ENCODE measurements at regions not wholly inside any gene's neighbourhood (a gene's known extent, or its start where the extent isn't known, plus 50 kb on each side); places are given as distances from the start of the nearest gene placed in this dataset.
"Not testable (repeated sequence)": the region's sequence is repeated elsewhere in the genome, so short reads cannot be mapped to it uniquely, and the experiment has no call there.

- Histone ChIP-seq H3K9me3 (no peaks in the 10 kb centered on the region), H3K4me1 (peaks cover 5% of the 10 kb centered on the region), H3K4me3 (ENCODE audit: low read depth, low read length) (no peak overlapping the region), H3K36me3 (no peaks in the 10 kb centered on the region), H3K27me3 (no peaks in the 10 kb centered on the region)
- TF ChIP-seq CTCF (IDR thresholded peaks at IDR 0.05; ENCODE audit: low read depth, low read length): peak; percentile 54
- DNase-seq: no peak
Observed at GRCh38 chr5:163569284-163569683, 63.9 kb downstream of the MAT2B start.

DNA sequence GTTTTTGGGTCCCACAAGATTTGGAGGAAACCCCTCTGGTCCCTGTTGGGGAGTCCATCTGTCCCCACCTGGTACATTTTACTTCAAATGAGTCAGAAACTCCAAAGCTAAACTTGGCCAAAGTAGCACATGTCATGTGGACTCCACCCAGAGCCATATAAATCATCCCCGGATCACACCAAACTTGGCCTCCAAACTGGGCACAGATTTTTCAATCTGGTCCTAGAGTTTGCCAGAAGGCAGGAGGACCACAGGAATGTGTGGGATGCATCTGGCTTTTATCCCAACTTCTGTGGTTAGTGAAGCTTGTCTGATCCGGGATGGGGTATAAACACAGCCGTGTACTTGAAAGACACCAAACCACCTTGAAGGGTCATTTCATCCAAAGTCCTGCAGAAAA, 66.3 kb downstream of the MAT2B start:
- TF ChIP-seq CTCF (IDR thresholded peaks at IDR 0.05; ENCODE audit: low read depth, low read length): no peak
- H3K27me3 ChIP-seq: no peaks in the 10 kb centered on the region
- DNase-seq: peak; percentile 15
- no peaks in the 10 kb centered on the region for H3K9me3 ChIP-seq
- no peaks in the 10 kb centered on the region for H3K36me3 ChIP-seq
- no peak overlapping the region for H3K4me3 ChIP-seq (ENCODE audit: low read depth, low read length)
- H3K4me1 ChIP-seq: no peaks in the 10 kb centered on the region; the same call in none of the 2 replicates

DNA sequence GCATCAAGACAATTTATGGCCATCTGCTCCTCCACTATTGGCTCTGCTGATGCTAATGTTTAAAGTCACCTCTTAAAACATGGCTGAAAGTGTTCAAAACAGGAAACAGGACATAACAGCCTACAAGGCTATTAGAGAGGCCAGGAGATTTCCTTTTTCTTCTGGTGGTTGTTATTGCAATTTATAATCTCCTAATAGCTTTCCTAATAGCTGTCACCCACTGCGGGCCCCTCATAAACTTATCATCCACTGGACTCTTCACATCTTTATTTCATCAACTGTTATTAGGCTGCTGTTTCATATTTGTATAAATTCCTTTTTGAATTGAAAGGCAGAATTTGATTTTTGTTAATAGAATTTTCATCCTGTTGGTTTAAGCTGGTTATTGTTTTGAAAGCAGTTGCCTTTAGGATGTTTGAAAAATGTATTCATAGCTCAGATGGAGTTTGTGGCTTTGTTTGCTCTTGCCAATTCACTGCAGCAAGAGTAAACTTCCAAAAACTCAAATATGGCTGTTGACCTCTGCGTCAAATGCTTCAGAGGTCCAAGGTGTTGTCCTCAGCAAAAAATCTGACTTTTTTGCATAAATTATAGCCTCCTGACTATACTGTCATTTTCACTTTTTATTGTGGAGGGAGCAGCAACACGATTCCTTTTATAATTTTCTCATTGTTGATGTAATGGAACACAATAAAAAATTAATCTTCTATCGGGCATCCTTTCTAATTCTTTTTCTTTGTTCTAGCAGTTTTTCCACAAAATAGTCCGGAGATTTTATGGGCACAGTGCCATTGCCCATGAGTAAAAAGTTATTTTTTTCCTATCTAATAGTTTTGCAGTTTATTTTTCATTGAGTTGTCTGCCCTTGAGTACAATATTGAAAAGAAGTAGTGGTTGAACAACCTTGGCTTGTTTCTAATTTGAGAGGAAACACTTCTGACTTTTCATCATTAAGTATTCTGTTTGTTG, 69.3 kb downstream of the MAT2B start:
- DNase-seq: no peak
- no peaks in the 10 kb centered on the region; the same call in none of the 2 replicates for H3K4me1 ChIP-seq
- H3K36me3 ChIP-seq: no peaks in the 10 kb centered on the region
- H3K27me3 ChIP-seq: no peaks in the 10 kb centered on the region
- no peaks in the 10 kb centered on the region for H3K9me3 ChIP-seq
- TF ChIP-seq CTCF (IDR thresholded peaks at IDR 0.05; ENCODE audit: low read depth, low read length): no peak
- H3K4me3 ChIP-seq (ENCODE audit: low read depth, low read length): no peak overlapping the region

DNA sequence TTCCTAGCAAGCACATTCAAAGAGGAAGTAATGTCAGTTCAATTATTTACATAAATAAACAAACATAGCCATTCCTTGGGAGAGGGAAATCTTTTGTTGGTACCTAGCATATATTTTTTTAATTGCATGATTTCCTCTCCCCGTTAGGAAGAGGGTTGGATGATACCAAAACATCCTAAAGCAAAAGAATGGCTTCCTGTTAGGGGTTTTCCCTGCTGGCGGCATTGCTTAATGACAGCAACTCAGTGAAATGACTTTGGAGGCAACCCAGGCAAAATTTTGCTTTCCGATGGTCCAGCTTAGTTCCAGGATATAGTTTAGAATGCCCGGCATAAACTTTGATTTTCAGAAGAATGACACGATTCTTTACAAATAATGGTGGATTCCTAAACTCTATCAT, 73.2 kb downstream of the MAT2B start:
- no peaks in the 10 kb centered on the region; the same call in 1 of the 2 replicates for H3K4me1 ChIP-seq
- TF ChIP-seq CTCF (IDR thresholded peaks at IDR 0.05; ENCODE audit: low read depth, low read length): no peak
- H3K4me3 ChIP-seq (ENCODE audit: low read depth, low read length): no peak overlapping the region
- no peak for DNase-seq
- H3K9me3 ChIP-seq: no peaks in the 10 kb centered on the region
- no peaks in the 10 kb centered on the region for H3K36me3 ChIP-seq
- no peaks in the 10 kb centered on the region for H3K27me3 ChIP-seq

- no peak for DNase-seq
- Histone ChIP-seq H3K9me3 (no peaks in the 10 kb centered on the region), H3K36me3 (no peaks in the 10 kb centered on the region), H3K4me3 (ENCODE audit: low read depth, low read length) (no peak overlapping the region), H3K27me3 (no peaks in the 10 kb centered on the region), H3K4me1 (no peaks in the 10 kb centered on the region)
- no peak for TF ChIP-seq CTCF (IDR thresholded peaks at IDR 0.05; ENCODE audit: low read depth, low read length)
Observed at GRCh38 chr5:163579729-163580128, 74.3 kb downstream of the MAT2B start.

DNA sequence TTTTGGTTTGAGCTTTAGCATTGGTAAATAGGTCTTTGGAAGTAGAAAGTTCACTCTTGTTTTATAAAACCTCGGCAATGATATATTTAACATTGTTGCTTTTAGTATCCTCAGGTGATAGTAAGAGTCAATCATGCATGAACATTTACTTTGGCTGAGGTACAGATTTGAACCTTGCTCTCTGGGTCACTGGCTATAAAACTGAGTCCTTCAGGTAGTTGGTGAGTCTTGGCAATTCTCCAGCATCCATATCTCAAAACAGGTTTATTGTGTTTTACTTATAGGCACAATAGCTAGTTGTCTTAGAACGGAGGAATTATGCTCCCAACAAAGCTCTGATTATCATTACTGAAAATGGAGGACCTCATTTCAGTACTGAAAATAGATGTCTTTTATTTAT, 75.1 kb downstream of the MAT2B start:
- Histone ChIP-seq H3K27me3 (no peaks in the 10 kb centered on the region), H3K36me3 (no peaks in the 10 kb centered on the region), H3K9me3 (no peaks in the 10 kb centered on the region), H3K4me1 (no peaks in the 10 kb centered on the region), H3K4me3 (ENCODE audit: low read depth, low read length) (no peak overlapping the region)
- TF ChIP-seq CTCF (IDR thresholded peaks at IDR 0.05; ENCODE audit: low read depth, low read length): no peak
- DNase-seq: no peak

DNA sequence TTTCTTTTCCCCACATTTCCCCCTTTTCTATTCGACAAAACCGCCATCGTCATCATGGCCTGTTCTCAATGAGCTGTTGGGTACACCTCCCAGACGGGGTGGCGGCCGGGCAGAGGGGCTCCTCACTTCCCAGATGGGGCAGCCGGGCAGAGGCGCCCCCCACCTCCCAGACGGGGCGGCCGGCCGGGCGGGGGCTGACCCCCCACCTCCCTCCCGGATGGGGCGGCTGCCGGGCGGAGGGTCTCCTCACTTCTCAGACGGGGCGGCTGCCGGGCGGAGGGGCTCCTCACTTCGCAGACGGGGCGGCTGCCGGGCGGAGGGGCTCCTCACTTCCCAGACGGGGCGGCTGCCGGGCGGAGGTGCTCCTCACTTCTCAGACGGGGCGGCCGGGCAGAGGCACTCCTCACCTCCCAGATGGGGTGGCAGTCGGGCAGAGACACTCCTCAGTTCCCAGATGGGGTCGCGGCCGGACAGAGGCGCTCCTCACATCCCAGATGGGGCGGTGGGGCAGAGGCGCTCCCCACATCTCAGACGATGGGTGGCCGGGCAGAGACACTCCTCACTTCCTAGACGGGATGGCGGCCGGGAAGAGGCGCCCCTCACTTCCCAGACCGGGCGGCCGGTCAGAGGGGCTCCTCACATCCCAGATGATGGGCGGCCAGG, 78.2 kb downstream of the MAT2B start:
- H3K9me3 ChIP-seq; H3K4me1 ChIP-seq; DNase-seq; H3K36me3 ChIP-seq; H3K4me3 ChIP-seq (ENCODE audit: low read depth, low read length); H3K27me3 ChIP-seq: not testable (repeated sequence)

Measured in BE2C (cell line).